NCI-H1694 treated with DMSO at 0.1 percent for 48 hours (cell line): ENCODE measurements at regions not wholly inside any gene's neighbourhood (a gene's known extent, or its start where the extent isn't known, plus 50 kb on each side); places are given as distances from the start of the nearest gene placed in this dataset.
A peak's percentile ranks its signal among the peaks of the same experiment; 100 is the strongest.
"Not testable (repeated sequence)": the region's sequence is repeated elsewhere in the genome, so short reads cannot be mapped to it uniquely, and the experiment has no call there.

ENCODE experiments used
- DNase-seq: peaks from one replicate; lab custom pipeline; 2025; lab: John Stamatoyannopoulos, UW

- no peak for DNase-seq
Observed at GRCh38 chr14:37991027-37991426, 216.7 kb upstream of the SSTR1 start.

- peak; percentile 73 for DNase-seq
Observed at GRCh38 chr14:37992499-37992898, 215.2 kb upstream of the SSTR1 start.

- no peak for DNase-seq
Observed at GRCh38 chr14:37994846-37995372, 212.8 kb upstream of the SSTR1 start.

- no peak for DNase-seq
Observed at GRCh38 chr14:37997017-37997416, 210.7 kb upstream of the SSTR1 start.

GRCh38 chr14:38000340-38000739, 207.4 kb upstream of the SSTR1 start:
- no peak for DNase-seq

GRCh38 chr14:38001501-38001900, 206.2 kb upstream of the SSTR1 start:
- no peak for DNase-seq

GRCh38 chr14:38003746-38004609, 203.7 kb upstream of the SSTR1 start:
- no peak for DNase-seq

- no peak for DNase-seq
Observed at GRCh38 chr14:38004610-38004879, 203.2 kb upstream of the SSTR1 start.

GRCh38 chr14:38011156-38011555, 196.5 kb upstream of the SSTR1 start:
- not testable (repeated sequence) for DNase-seq

- no peak for DNase-seq
Observed at GRCh38 chr14:38012056-38012455, 195.6 kb upstream of the SSTR1 start.

GRCh38 chr14:38016497-38016896, 191.2 kb upstream of the SSTR1 start:
- no peak for DNase-seq

GRCh38 chr14:38021861-38022260, 185.8 kb upstream of the SSTR1 start:
- DNase-seq, result no peak

GRCh38 chr14:38022775-38023174, 184.9 kb upstream of the SSTR1 start:
- DNase-seq, result no peak

GRCh38 chr14:38038171-38038570, 169.5 kb upstream of the SSTR1 start:
- no peak for DNase-seq

- DNase-seq, result peak; percentile 79
Observed at GRCh38 chr14:38038986-38039385, 168.7 kb upstream of the SSTR1 start.

- no peak for DNase-seq
Observed at GRCh38 chr14:38039496-38039895, 168.2 kb upstream of the SSTR1 start.

- no peak for DNase-seq
Observed at GRCh38 chr14:38040411-38040810, 167.3 kb upstream of the SSTR1 start.

GRCh38 chr14:38042322-38042721, 165.4 kb upstream of the SSTR1 start:
- no peak for DNase-seq

GRCh38 chr14:38044710-38045109, 163.0 kb upstream of the SSTR1 start:
- no peak for DNase-seq

- no peak for DNase-seq
Observed at GRCh38 chr14:38045461-38045860, 162.2 kb upstream of the SSTR1 start.

- DNase-seq, result no peak
Observed at GRCh38 chr14:38046160-38046559, 161.5 kb upstream of the SSTR1 start.

- no peak for DNase-seq
Observed at GRCh38 chr14:38047195-38047902, 160.4 kb upstream of the SSTR1 start.

- DNase-seq, result no peak
Observed at GRCh38 chr14:38053666-38054065, 154.0 kb upstream of the SSTR1 start.
